ENCODE measurements at regions not wholly inside any gene's neighbourhood (a gene's known extent, or its start where the extent isn't known, plus 50 kb on each side); places are given as distances from the start of the nearest gene placed in this dataset.

- TF ChIP-seq CTCF (IDR thresholded peaks at IDR 0.05) = no peak
- no peak for TF ChIP-seq POLR2A (IDR thresholded peaks at IDR 0.05)
- no peak for TF ChIP-seq EP300 (IDR thresholded peaks at IDR 0.05)
Observed at GRCh38 chrX:131942034-131942433, 81.1 kb upstream of the STK26 start.
